ENCODE measurements at regions not wholly inside any gene's neighbourhood (a gene's known extent, or its start where the extent isn't known, plus 50 kb on each side); places are given as distances from the start of the nearest gene placed in this dataset.

- no peaks in the 10 kb centered on the region for H3K4me1 ChIP-seq (ENCODE audit: control insufficient read depth, extremely low read depth, insufficient read depth, low read length)
- no peaks in the 10 kb centered on the region for H3K27me3 ChIP-seq (ENCODE audit: control insufficient read depth, insufficient read depth, low read length)
- H3K36me3 ChIP-seq (ENCODE audit: control insufficient read depth, insufficient read depth, low read length) = no peaks in the 10 kb centered on the region
- no peak for DNase-seq (ENCODE audit: low read depth in 2 of 2)
- H3K79me2 ChIP-seq (ENCODE audit: control insufficient read depth, insufficient read depth, low read length) = no peaks in the 10 kb centered on the region
- H3K9me3 ChIP-seq (ENCODE audit: control insufficient read depth, insufficient read depth, low read depth, low read length) = no peaks in the 10 kb centered on the region
- TF ChIP-seq CTCF (conservative IDR thresholded peaks at IDR 0.05 in 1 of 2, IDR thresholded peaks at IDR 0.05 in 1 of 2; ENCODE audit: low read depth in 1 of 2, low read length in 2 of 2) = no peak
- no peak for TF ChIP-seq EZH2 (IDR thresholded peaks at IDR 0.05; ENCODE audit: low read length, missing control alignments)
- no peak overlapping the region for H3K4me3 ChIP-seq (replicated peaks in 1 of 4; ENCODE audit: control extremely low read depth in 1 of 4, insufficient read depth in 1 of 4, low read depth in 3 of 4, low read length in 4 of 4)
- H4K20me1 ChIP-seq (ENCODE audit: control insufficient read depth, extremely low read depth, insufficient read depth, low read length) = no peaks in the 10 kb centered on the region
- H3K27ac ChIP-seq (ENCODE audit: insufficient read depth, low read length) = no peak overlapping the region
- no peak overlapping the region for H3K9ac ChIP-seq (ENCODE audit: insufficient read depth, low read length)
- H3K4me2 ChIP-seq (ENCODE audit: extremely low read depth, insufficient read depth, low read length) = no peak overlapping the region
- H2AFZ ChIP-seq (ENCODE audit: low read length) = no peak overlapping the region
Observed at GRCh38 chr6:90863043-90863442, 276.2 kb upstream of the MAP3K7 start.

GRCh38 chr6:90860822-90861601, 274.1 kb upstream of the MAP3K7 start:
- no peak overlapping the region for H3K9ac ChIP-seq (ENCODE audit: insufficient read depth, low read length)
- no peak overlapping the region for H3K4me2 ChIP-seq (ENCODE audit: extremely low read depth, insufficient read depth, low read length)
- DNase-seq (ENCODE audit: low read depth in 2 of 2) = peak in 1 of 2 donors; percentile 3
- TF ChIP-seq EZH2 (IDR thresholded peaks at IDR 0.05; ENCODE audit: low read length, missing control alignments) (no peak), CTCF (conservative IDR thresholded peaks at IDR 0.05 in 1 of 2, IDR thresholded peaks at IDR 0.05 in 1 of 2; ENCODE audit: low read depth in 1 of 2, low read length in 2 of 2) (peak in 1 of 2 donors; percentile 7)
- no peaks in the 10 kb centered on the region for H3K79me2 ChIP-seq (ENCODE audit: control insufficient read depth, insufficient read depth, low read length)
- no peak overlapping the region for H2AFZ ChIP-seq (ENCODE audit: low read length)
- no peaks in the 10 kb centered on the region for H4K20me1 ChIP-seq (ENCODE audit: control insufficient read depth, extremely low read depth, insufficient read depth, low read length)
- H3K4me1 ChIP-seq (ENCODE audit: control insufficient read depth, extremely low read depth, insufficient read depth, low read length) = no peaks in the 10 kb centered on the region
- no peaks in the 10 kb centered on the region for H3K36me3 ChIP-seq (ENCODE audit: control insufficient read depth, insufficient read depth, low read length)
- no peak overlapping the region for H3K4me3 ChIP-seq (replicated peaks in 1 of 4; ENCODE audit: control extremely low read depth in 1 of 4, insufficient read depth in 1 of 4, low read depth in 3 of 4, low read length in 4 of 4)
- no peaks in the 10 kb centered on the region for H3K27me3 ChIP-seq (ENCODE audit: control insufficient read depth, insufficient read depth, low read length)
- no peak overlapping the region for H3K27ac ChIP-seq (ENCODE audit: insufficient read depth, low read length)
- no peaks in the 10 kb centered on the region for H3K9me3 ChIP-seq (ENCODE audit: control insufficient read depth, insufficient read depth, low read depth, low read length)

GRCh38 chr6:90859612-90860011, 272.7 kb upstream of the MAP3K7 start:
- H3K36me3 ChIP-seq (ENCODE audit: control insufficient read depth, insufficient read depth, low read length) = no peaks in the 10 kb centered on the region
- H3K4me3 ChIP-seq (replicated peaks in 1 of 4; ENCODE audit: control extremely low read depth in 1 of 4, insufficient read depth in 1 of 4, low read depth in 3 of 4, low read length in 4 of 4) = no peak overlapping the region
- H3K4me1 ChIP-seq (ENCODE audit: control insufficient read depth, extremely low read depth, insufficient read depth, low read length) = no peaks in the 10 kb centered on the region
- no peak overlapping the region for H2AFZ ChIP-seq (ENCODE audit: low read length)
- H3K9me3 ChIP-seq (ENCODE audit: control insufficient read depth, insufficient read depth, low read depth, low read length) = no peaks in the 10 kb centered on the region
- H3K27me3 ChIP-seq (ENCODE audit: control insufficient read depth, insufficient read depth, low read length) = no peaks in the 10 kb centered on the region
- no peaks in the 10 kb centered on the region for H4K20me1 ChIP-seq (ENCODE audit: control insufficient read depth, extremely low read depth, insufficient read depth, low read length)
- peak in 1 of 2 donors; percentile 1 for DNase-seq (ENCODE audit: low read depth in 2 of 2)
- no peak overlapping the region for H3K9ac ChIP-seq (ENCODE audit: insufficient read depth, low read length)
- no peaks in the 10 kb centered on the region for H3K79me2 ChIP-seq (ENCODE audit: control insufficient read depth, insufficient read depth, low read length)
- no peak overlapping the region for H3K27ac ChIP-seq (ENCODE audit: insufficient read depth, low read length)
- no peak overlapping the region for H3K4me2 ChIP-seq (ENCODE audit: extremely low read depth, insufficient read depth, low read length)
- TF ChIP-seq CTCF (conservative IDR thresholded peaks at IDR 0.05 in 1 of 2, IDR thresholded peaks at IDR 0.05 in 1 of 2; ENCODE audit: low read depth in 1 of 2, low read length in 2 of 2) (no peak), EZH2 (IDR thresholded peaks at IDR 0.05; ENCODE audit: low read length, missing control alignments) (no peak)

Measured in fibroblast of lung (primary cell).